ENCODE measurements at regions not wholly inside any gene's neighbourhood (a gene's known extent, or its start where the extent isn't known, plus 50 kb on each side); places are given as distances from the start of the nearest gene placed in this dataset.

DNA sequence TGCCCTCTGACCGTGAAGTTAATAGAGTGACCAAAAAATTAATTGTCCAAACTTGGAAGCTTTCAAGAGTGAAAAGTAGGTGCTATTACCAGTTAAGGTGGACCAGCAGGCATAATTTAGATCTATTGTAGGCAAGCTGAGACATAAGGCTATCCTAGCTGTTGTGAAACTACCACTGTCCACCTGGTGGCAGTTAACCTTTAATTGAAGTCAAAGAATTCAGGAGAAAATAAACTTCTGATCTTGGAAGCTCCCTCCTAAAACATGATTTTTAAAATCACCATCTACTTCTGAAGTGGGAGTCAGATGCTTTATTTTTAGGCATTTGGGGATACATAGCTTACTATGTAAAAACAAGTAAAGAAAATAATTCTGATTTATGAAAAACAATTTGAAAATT is 636.3 kb upstream of the HTR2C start:
- no peak for DNase-seq (ENCODE audit: low read depth, low spot score)
- TF ChIP-seq, protein P1, sequence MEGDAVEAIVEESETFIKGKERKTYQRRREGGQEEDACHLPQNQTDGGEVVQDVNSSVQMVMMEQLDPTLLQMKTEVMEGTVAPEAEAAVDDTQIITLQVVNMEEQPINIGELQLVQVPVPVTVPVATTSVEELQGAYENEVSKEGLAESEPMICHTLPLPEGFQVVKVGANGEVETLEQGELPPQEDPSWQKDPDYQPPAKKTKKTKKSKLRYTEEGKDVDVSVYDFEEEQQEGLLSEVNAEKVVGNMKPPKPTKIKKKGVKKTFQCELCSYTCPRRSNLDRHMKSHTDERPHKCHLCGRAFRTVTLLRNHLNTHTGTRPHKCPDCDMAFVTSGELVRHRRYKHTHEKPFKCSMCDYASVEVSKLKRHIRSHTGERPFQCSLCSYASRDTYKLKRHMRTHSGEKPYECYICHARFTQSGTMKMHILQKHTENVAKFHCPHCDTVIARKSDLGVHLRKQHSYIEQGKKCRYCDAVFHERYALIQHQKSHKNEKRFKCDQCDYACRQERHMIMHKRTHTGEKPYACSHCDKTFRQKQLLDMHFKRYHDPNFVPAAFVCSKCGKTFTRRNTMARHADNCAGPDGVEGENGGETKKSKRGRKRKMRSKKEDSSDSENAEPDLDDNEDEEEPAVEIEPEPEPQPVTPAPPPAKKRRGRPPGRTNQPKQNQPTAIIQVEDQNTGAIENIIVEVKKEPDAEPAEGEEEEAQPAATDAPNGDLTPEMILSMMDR (conservative IDR thresholded peaks at IDR 0.05) = peak; percentile 46
- no peak overlapping the region for H3K4me3 Mint-ChIP-seq
- H3K36me3 Mint-ChIP-seq (ENCODE audit: low read depth) = peaks cover 7% of the 10 kb centered on the region
- peaks cover 8% of the 10 kb centered on the region for H3K9me3 Mint-ChIP-seq
- no peaks in the 10 kb centered on the region for H3K27me3 Mint-ChIP-seq (ENCODE audit: low read depth)
- H3K4me1 Mint-ChIP-seq = no peaks in the 10 kb centered on the region
- no peak overlapping the region for H3K27ac Mint-ChIP-seq (ENCODE audit: unreplicated experiment)

DNA sequence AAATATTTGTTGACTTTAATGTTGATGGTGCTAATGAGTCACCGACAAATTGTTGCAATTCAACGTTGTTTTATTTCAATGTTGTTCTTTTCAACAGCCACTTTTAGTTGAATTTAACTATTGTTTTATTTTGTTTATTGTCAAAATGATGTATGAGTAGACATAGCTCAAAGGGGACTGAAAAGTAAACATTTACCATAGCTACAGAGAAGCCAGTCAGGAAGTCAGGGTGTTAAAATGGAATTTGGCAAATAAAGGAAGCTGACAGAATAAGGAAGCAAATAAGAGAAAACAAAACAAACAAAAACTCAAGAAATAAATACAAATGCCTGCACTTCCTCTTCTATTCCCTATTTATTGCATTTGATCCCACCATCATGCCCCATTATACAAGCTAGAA is 648.4 kb upstream of the HTR2C start:
- DNase-seq (ENCODE audit: low read depth, low spot score) = no peak
- Mint-ChIP-seq H3K36me3 (ENCODE audit: low read depth) (no peaks in the 10 kb centered on the region), H3K4me1 (no peaks in the 10 kb centered on the region), H3K4me3 (no peak overlapping the region), H3K27ac (ENCODE audit: unreplicated experiment) (no peak overlapping the region), H3K27me3 (ENCODE audit: low read depth) (no peaks in the 10 kb centered on the region), H3K9me3 (no peaks in the 10 kb centered on the region)
- TF ChIP-seq, protein P1 (conservative IDR thresholded peaks at IDR 0.05) = no peak

DNA sequence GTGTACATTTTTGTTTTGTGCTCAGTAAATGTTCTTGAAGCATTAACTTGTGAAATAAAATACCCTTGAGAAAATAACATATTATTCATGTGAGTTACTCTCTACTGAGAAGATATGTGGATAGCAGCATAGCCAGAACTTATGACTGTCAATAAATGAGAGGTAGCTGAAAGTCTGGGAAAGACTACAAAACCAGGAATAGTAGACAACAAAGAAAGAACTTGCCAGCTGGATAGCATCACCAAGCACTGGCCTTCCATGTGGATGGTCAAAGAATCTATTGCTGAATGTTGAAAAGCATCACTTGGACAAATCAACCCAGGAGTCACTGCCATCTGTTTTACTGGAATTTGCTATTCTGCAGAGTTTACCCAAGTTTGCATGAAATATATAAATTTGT is 650.0 kb upstream of the HTR2C start:
- Mint-ChIP-seq H3K27ac (ENCODE audit: unreplicated experiment) (no peak overlapping the region), H3K36me3 (ENCODE audit: low read depth) (no peaks in the 10 kb centered on the region), H3K4me1 (no peaks in the 10 kb centered on the region), H3K27me3 (ENCODE audit: low read depth) (no peaks in the 10 kb centered on the region), H3K4me3 (no peak overlapping the region), H3K9me3 (peaks cover under 1% of the 10 kb centered on the region)
- TF ChIP-seq, protein P1 (conservative IDR thresholded peaks at IDR 0.05) = no peak
- no peak for DNase-seq (ENCODE audit: low read depth, low spot score)

GRCh38 chrX:113929004-113929403 is 654.9 kb upstream of the HTR2C start:
- Mint-ChIP-seq H3K4me1 (no peaks in the 10 kb centered on the region), H3K4me3 (no peak overlapping the region), H3K27me3 (ENCODE audit: low read depth) (no peaks in the 10 kb centered on the region), H3K36me3 (ENCODE audit: low read depth) (no peaks in the 10 kb centered on the region), H3K27ac (ENCODE audit: unreplicated experiment) (no peak overlapping the region), H3K9me3 (peaks cover 7% of the 10 kb centered on the region)
- peak; percentile 41 for DNase-seq (ENCODE audit: low read depth, low spot score)
- TF ChIP-seq, protein P1 (conservative IDR thresholded peaks at IDR 0.05) = peak; percentile 90

GRCh38 chrX:113920661-113921060 is 663.2 kb upstream of the HTR2C start:
- Mint-ChIP-seq H3K36me3 (ENCODE audit: low read depth) (no peaks in the 10 kb centered on the region), H3K27me3 (ENCODE audit: low read depth) (peaks cover 2% of the 10 kb centered on the region), H3K4me1 (no peaks in the 10 kb centered on the region), H3K27ac (ENCODE audit: unreplicated experiment) (no peak overlapping the region), H3K4me3 (no peak overlapping the region), H3K9me3 (peaks cover 5% of the 10 kb centered on the region)
- TF ChIP-seq, protein P1 (conservative IDR thresholded peaks at IDR 0.05) = no peak
- no peak for DNase-seq (ENCODE audit: low read depth, low spot score)

GRCh38 chrX:113919387-113919786 is 664.5 kb upstream of the HTR2C start:
- DNase-seq (ENCODE audit: low read depth, low spot score) = no peak
- Mint-ChIP-seq H3K36me3 (ENCODE audit: low read depth) (no peaks in the 10 kb centered on the region), H3K9me3 (no peaks in the 10 kb centered on the region), H3K4me3 (no peak overlapping the region), H3K27ac (ENCODE audit: unreplicated experiment) (no peak overlapping the region), H3K27me3 (ENCODE audit: low read depth) (peaks cover 2% of the 10 kb centered on the region), H3K4me1 (peaks cover 6% of the 10 kb centered on the region)
- TF ChIP-seq, protein P1 (conservative IDR thresholded peaks at IDR 0.05) = no peak

Data from neural crest cell (in vitro differentiated cells).